H1 (cell line): ENCODE measurements at regions not wholly inside any gene's neighbourhood (a gene's known extent, or its start where the extent isn't known, plus 50 kb on each side); places are given as distances from the start of the nearest gene placed in this dataset.

ENCODE experiments used
- CTCF ChIA-PET: fragments of 300-600 bp; sonication (Branson Sonifier 250); formaldehyde crosslinking; loops from one replicate; lab custom pipeline; 2021; ENCODE audit not compliant: partially characterized antibody; lab: Charles Lee
- POLR2A ChIA-PET: fragments of 300-600 bp; sonication (Branson Sonifier 250); formaldehyde crosslinking; loops from one replicate; lab custom pipeline; 2021; ENCODE audit warnings: inconsistent platforms; ENCODE audit not compliant: partially characterized antibody; lab: Charles Lee
- DNase-seq, 2 experiments: peaks; one replicate each; pipeline versions ENCODE4 v3.0.0 to v3.0.0-alpha.2; 2010 to 2022; ENCODE audit warnings: low spot score in 2 of 2, low read depth in 1 of 2, mixed read lengths in 1 of 2
- FAIRE-seq: peaks from 2 replicates; lab custom pipeline; 2011; peaks lifted over from hg19 to GRCh38; lab: Jason Lieb, UNC
- H2AFZ ChIP-seq: 2 replicates; pipeline ENCODE4 v1.8.1; 2012; ENCODE audit warnings: low read length, inconsistent platforms
- H2AK5ac ChIP-seq: 2 replicates; pipeline ENCODE4 v1.6.1; 2013; ENCODE audit warnings: low read depth, low read length
- H2BK120ac ChIP-seq: replicated peaks from 2 replicates; pipeline ENCODE3; 2013; ENCODE audit warnings: low read depth, low read length, inconsistent platforms
- H2BK12ac ChIP-seq: 2 replicates; pipeline ENCODE4 v1.6.1; 2013; ENCODE audit warnings: low read depth, low read length
- H2BK15ac ChIP-seq: 2 replicates; pipeline ENCODE4 v1.6.1; 2013; ENCODE audit warnings: low read length
- H2BK20ac ChIP-seq: 2 replicates; pipeline ENCODE4 v1.6.1; 2013; ENCODE audit warnings: low read length
- H2BK5ac ChIP-seq: 2 replicates; pipeline ENCODE4 v1.6.1; 2013; ENCODE audit warnings: low read depth, low read length
- H3K14ac ChIP-seq: 2 replicates; pipeline ENCODE4 v1.6.1; 2013; ENCODE audit warnings: inconsistent platforms; ENCODE audit not compliant: insufficient read length
- H3K18ac ChIP-seq: 2 replicates; pipeline ENCODE4 v1.6.1; 2013; ENCODE audit warnings: low read length; ENCODE audit errors: extremely low read depth
- H3K23ac ChIP-seq: 2 replicates; pipeline ENCODE4 v1.6.1; 2013; ENCODE audit warnings: inconsistent platforms; ENCODE audit not compliant: insufficient read length
- H3K23me2 ChIP-seq: 2 replicates; pipeline ENCODE4 v1.6.1; 2013; ENCODE audit warnings: low read depth, low read length
- H3K27ac ChIP-seq: 2 replicates; pipeline ENCODE4 v1.6.1; 2011; ENCODE audit warnings: low read depth, low read length, inconsistent platforms
- H3K27me3 ChIP-seq, 4 experiments: replicated peaks in 1 of 4; 1 replicate in 1 of 4; 2 replicates in 3 of 4; pipeline versions ENCODE4 v1.6.1 to v1.8.1; 2011 to 2013; ENCODE audit warnings: low read length in 3 of 4, mild to moderate bottlenecking in 3 of 4, inconsistent platforms in 2 of 4, mixed read lengths in 2 of 4, moderate library complexity in 1 of 4; ENCODE audit not compliant: control insufficient read depth in 3 of 4, insufficient read depth in 3 of 4; ENCODE audit errors: extremely low read depth in 1 of 4
- H3K36me3 ChIP-seq, 4 experiments: 2 replicates each; pipeline versions ENCODE4 v1.6.1 to v1.8.1; 2011 to 2013; ENCODE audit warnings: mild to moderate bottlenecking in 4 of 4, low read length in 3 of 4, moderate library complexity in 2 of 4, control low read depth in 1 of 4, inconsistent platforms in 1 of 4; ENCODE audit not compliant: insufficient read depth in 4 of 4, control insufficient read depth in 2 of 4
- H3K4ac ChIP-seq: replicated peaks from 2 replicates; pipeline ENCODE3; 2013; ENCODE audit warnings: low read length, low read depth, mixed read lengths, inconsistent platforms; ENCODE audit not compliant: insufficient read length
- H3K4me1 ChIP-seq, 4 experiments: replicated peaks in 1 of 4; 1 replicate in 1 of 4; 2 replicates in 3 of 4; pipeline versions ENCODE4 v1.6.1 to v1.8.1; 2011 to 2013; ENCODE audit warnings: low read length in 3 of 4, inconsistent platforms in 2 of 4, mixed read lengths in 1 of 4; ENCODE audit not compliant: insufficient read depth in 4 of 4, control insufficient read depth in 3 of 4
- H3K4me2 ChIP-seq, 2 experiments: 2 replicates each; pipeline versions ENCODE4 v1.6.1 to v1.8.1; 2011 to 2013; ENCODE audit warnings: low read depth in 2 of 2, low read length in 2 of 2, control low read depth in 1 of 2, inconsistent platforms in 1 of 2, mild to moderate bottlenecking in 1 of 2; ENCODE audit not compliant: insufficient read depth in 1 of 2
- H3K4me3 ChIP-seq, 4 experiments: fragments of 200-600, 300-600 bp in 1 of 4; sonication (generic), shearing (Covaris generic), sonication (Bioruptor Twin) in 1 of 4; 2 replicates each; pipeline versions ENCODE4 v1.5.1 to v1.8.1; 2011 to 2016; ENCODE audit warnings: low read length in 4 of 4, low read depth in 3 of 4, control low read depth in 2 of 4, inconsistent platforms in 2 of 4, mild to moderate bottlenecking in 2 of 4, mixed read lengths in 1 of 4, moderate library complexity in 1 of 4; ENCODE audit not compliant: insufficient read depth in 2 of 4; ENCODE audit errors: extremely low read depth in 1 of 4
- H3K56ac ChIP-seq: replicated peaks from 2 replicates; pipeline ENCODE3; 2013; ENCODE audit warnings: low read depth, mild to moderate bottlenecking, mixed read lengths, low read length, inconsistent platforms; ENCODE audit not compliant: insufficient read length
- H3K79me1 ChIP-seq: 2 replicates; pipeline ENCODE4 v1.6.1; 2013; ENCODE audit warnings: low read depth, low read length, control low read depth
- H3K79me2 ChIP-seq, 2 experiments: 2 replicates each; pipeline versions ENCODE4 v1.6.1 to v1.8.1; 2012 to 2013; ENCODE audit warnings: low read length in 2 of 2, mild to moderate bottlenecking in 2 of 2, inconsistent platforms in 1 of 2; ENCODE audit not compliant: insufficient read depth in 2 of 2, control insufficient read depth in 1 of 2
- H3K9ac ChIP-seq, 4 experiments: replicated peaks in 1 of 4; 1 replicate in 1 of 4; 2 replicates in 3 of 4; pipeline versions ENCODE4 v1.6.1 to v1.8.1; 2011 to 2013; ENCODE audit warnings: low read depth in 3 of 4, low read length in 3 of 4, control low read depth in 2 of 4, mild to moderate bottlenecking in 2 of 4, moderate library complexity in 2 of 4, inconsistent platforms in 1 of 4; ENCODE audit errors: extremely low read depth in 1 of 4
- H3K9me3 ChIP-seq, 2 experiments: 2 replicates each; pipeline versions ENCODE4 v1.6.1 to v1.8.1; 2012 to 2013; ENCODE audit warnings: mild to moderate bottlenecking in 2 of 2, moderate library complexity in 2 of 2, control low read depth in 1 of 2, inconsistent platforms in 1 of 2, low read depth in 1 of 2, low read length in 1 of 2, mixed read lengths in 1 of 2; ENCODE audit not compliant: insufficient read depth in 2 of 2
- H4K20me1 ChIP-seq, 2 experiments: replicated peaks in 1 of 2; 2 replicates each; pipeline versions ENCODE3 to v1.8.1; 2011 to 2013; ENCODE audit warnings: inconsistent platforms in 2 of 2, low read length in 2 of 2, mild to moderate bottlenecking in 1 of 2; ENCODE audit not compliant: insufficient read depth in 2 of 2, control insufficient read depth in 1 of 2
- H4K5ac ChIP-seq: 2 replicates; pipeline ENCODE4 v1.6.1; 2013; ENCODE audit warnings: low read length, low read depth, mixed read lengths, inconsistent platforms; ENCODE audit not compliant: insufficient read length
- H4K8ac ChIP-seq: 2 replicates; pipeline ENCODE4 v1.8.0; 2013; ENCODE audit warnings: mild to moderate bottlenecking, moderate library complexity, low read length, inconsistent platforms; ENCODE audit not compliant: insufficient read depth; ENCODE audit errors: extremely low read depth
- H4K91ac ChIP-seq: replicated peaks from 2 replicates; pipeline ENCODE3; 2013; ENCODE audit warnings: low read length, mixed read lengths, inconsistent platforms; ENCODE audit not compliant: insufficient read length
- BACH1 ChIP-seq: IDR thresholded peaks from 2 replicates; pipeline ENCODE4 v1.6.1; 2012; ENCODE audit warnings: low read length, improper control_type of control experiment
- CBX5 ChIP-seq: fragments of 300-800, 300-1000 bp; sonication (generic); IDR thresholded peaks from 2 replicates; pipeline ENCODE4 v1.7.1; 2016; ENCODE audit warnings: antibody characterized with exemption, low read length, low read depth
- CREB1 ChIP-seq: IDR thresholded peaks from 2 replicates; pipeline ENCODE4 v1.6.1; 2012; ENCODE audit warnings: inconsistent platforms
- CTBP2 ChIP-seq: IDR thresholded peaks from 2 replicates; pipeline ENCODE4 v1.7.0; 2011; ENCODE audit warnings: borderline replicate concordance, mild to moderate bottlenecking, moderate library complexity, mixed read lengths, low read length; ENCODE audit not compliant: insufficient read depth, insufficient read length
- EP300 ChIP-seq, 2 experiments: IDR thresholded peaks; 1 replicate in 1 of 2; 2 replicates in 1 of 2; pipeline ENCODE4 v1.6.1; 2011 to 2012; ENCODE audit warnings: low read depth in 2 of 2, low read length in 2 of 2, mild to moderate bottlenecking in 2 of 2, borderline replicate concordance in 1 of 2, inconsistent platforms in 1 of 2, moderate library complexity in 1 of 2
- HDAC6 ChIP-seq: IDR thresholded peaks from one replicate; pipeline ENCODE4 v1.7.1; 2012; ENCODE audit warnings: low read depth, mild to moderate bottlenecking, inconsistent platforms, low read length, moderate library complexity
- KDM1A ChIP-seq: fragments of 200-600, 300-600 bp; sonication (generic); IDR thresholded peaks from 2 replicates; pipeline ENCODE4 v1.7.1; 2016; ENCODE audit warnings: mild to moderate bottlenecking, low read length, borderline replicate concordance
- MAFK ChIP-seq: IDR thresholded peaks from 2 replicates; pipeline ENCODE4 v1.6.1; 2012; ENCODE audit warnings: low read depth, mild to moderate bottlenecking, improper control_type of control experiment, low read length
- NANOG ChIP-seq: IDR thresholded peaks from 2 replicates; pipeline ENCODE4 v1.6.1; 2011; ENCODE audit warnings: low read length, low read depth, mild to moderate bottlenecking, inconsistent platforms; ENCODE audit not compliant: insufficient read depth, poor library complexity, severe bottlenecking
- POLR2A ChIP-seq, 2 experiments: IDR thresholded peaks; 1 replicate in 1 of 2; 2 replicates in 1 of 2; pipeline ENCODE4 v1.6.1; 2011; ENCODE audit warnings: low read depth in 2 of 2, low read length in 2 of 2, mild to moderate bottlenecking in 2 of 2; ENCODE audit errors: control extremely low read depth in 1 of 2
- TEAD4 ChIP-seq: IDR thresholded peaks from 2 replicates; pipeline ENCODE4 v1.6.1; 2012; ENCODE audit warnings: low read depth, low read length, inconsistent platforms, mixed read lengths
- YY1 ChIP-seq: IDR thresholded peaks from 2 replicates; pipeline ENCODE4 v1.6.1; 2011; ENCODE audit warnings: low read depth, mild to moderate bottlenecking, low read length
- WGBS, 2 experiments: shearing (Covaris generic) in 1 of 2; methylation state at CpG; one replicate each; pipeline versions ENCODE4 v1.1.6 to v1.1.7; 2013 to 2015; ENCODE audit warnings: low lambda C conversion rate in 2 of 2, mixed read lengths in 2 of 2, inconsistent platforms in 1 of 2, low coverage in 1 of 2, missing lambda C conversion rate in 1 of 2; ENCODE audit not compliant: insufficient replicate concordance in 2 of 2, insufficient coverage in 1 of 2, insufficient read length in 1 of 2; ENCODE audit errors: extremely low coverage in 1 of 2, missing lambda C conversion rate in 1 of 2; 5-methylcytosine and 5-hydroxymethylcytosine counted together
- TF ChIP-seq, protein P1 (sequence below), 3 experiments: IDR thresholded peaks; 1 replicate in 2 of 3; 2 replicates in 1 of 3; pipeline versions ENCODE4 v1.5.1 to v1.6.1; 2011; ENCODE audit warnings: low read length in 3 of 3, mild to moderate bottlenecking in 3 of 3, inconsistent platforms in 2 of 3, low read depth in 1 of 3, moderate library complexity in 1 of 3; ENCODE audit not compliant: insufficient read depth in 1 of 3; ENCODE audit errors: control extremely low read depth in 1 of 3

DNA sequence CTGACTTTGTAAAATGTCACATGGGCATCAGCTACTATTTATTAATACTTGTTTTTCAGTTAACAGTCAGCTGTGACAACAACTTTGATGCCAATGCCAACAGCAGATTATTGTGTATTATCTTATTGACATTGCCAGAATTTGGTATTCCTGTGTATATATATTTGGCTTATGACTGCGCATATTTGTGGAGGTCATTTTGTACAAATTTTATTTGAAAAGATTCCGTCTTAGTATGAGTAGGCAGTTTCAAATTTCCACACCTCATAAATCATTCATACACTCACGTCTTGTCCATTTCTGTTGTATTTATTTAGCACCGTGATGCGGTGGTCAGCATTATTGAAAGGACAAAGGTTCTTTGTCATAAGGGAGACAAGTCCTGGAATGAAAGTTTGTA, 558.2 kb upstream of the NDST4 start:
- FAIRE-seq (no peak), DNase-seq (no peak)
- Histone ChIP-seq H3K18ac (no peak overlapping the region), H3K27ac (no peak overlapping the region), H2BK12ac (no peak overlapping the region), H3K36me3 (no peaks in the 10 kb centered on the region), H4K20me1 (no peaks in the 10 kb centered on the region), H3K56ac (no peak overlapping the region), H4K8ac (no peak overlapping the region), H3K4me2 (no peak overlapping the region), H3K4me1 (no peaks in the 10 kb centered on the region), H3K27me3 (no peaks in the 10 kb centered on the region), H2BK20ac (no peak overlapping the region), H2AFZ (no peak overlapping the region), H4K5ac (no peak overlapping the region), H2BK120ac (no peak overlapping the region), H3K14ac (no peak overlapping the region), H3K23me2 (no peaks in the 10 kb centered on the region), H3K4me3 (no peak overlapping the region), H4K91ac (no peak overlapping the region), H3K23ac (no peak overlapping the region), H2AK5ac (no peak overlapping the region), H3K9me3 (no peaks in the 10 kb centered on the region), H2BK15ac (no peak overlapping the region), H3K4ac (no peak overlapping the region), H3K79me2 (no peaks in the 10 kb centered on the region), H3K9ac (no peak overlapping the region), H2BK5ac (no peak overlapping the region), H3K79me1 (no peaks in the 10 kb centered on the region)
- ChIA-PET POLR2A (no interaction called here), CTCF (no interaction called here)
- WGBS, 2 experiments = 95% methylated on average over 5 of the region's 5 CpGs; no CpG with 5 or more reads in 1 of the 2 experiments
- no peak for TF ChIP-seq CREB1
- TF ChIP-seq CBX5 = no peak
- TF ChIP-seq HDAC6 = no peak
- TF ChIP-seq CTBP2 = no peak
- no peak for TF ChIP-seq NANOG
- no peak for TF ChIP-seq POLR2A (IDR thresholded peaks at IDR 0.05; ENCODE audit: control extremely low read depth in 1 of 2, low read depth in 2 of 2, low read length in 2 of 2)
- no peak for TF ChIP-seq MAFK
- TF ChIP-seq KDM1A = no peak
- TF ChIP-seq, protein P1, sequence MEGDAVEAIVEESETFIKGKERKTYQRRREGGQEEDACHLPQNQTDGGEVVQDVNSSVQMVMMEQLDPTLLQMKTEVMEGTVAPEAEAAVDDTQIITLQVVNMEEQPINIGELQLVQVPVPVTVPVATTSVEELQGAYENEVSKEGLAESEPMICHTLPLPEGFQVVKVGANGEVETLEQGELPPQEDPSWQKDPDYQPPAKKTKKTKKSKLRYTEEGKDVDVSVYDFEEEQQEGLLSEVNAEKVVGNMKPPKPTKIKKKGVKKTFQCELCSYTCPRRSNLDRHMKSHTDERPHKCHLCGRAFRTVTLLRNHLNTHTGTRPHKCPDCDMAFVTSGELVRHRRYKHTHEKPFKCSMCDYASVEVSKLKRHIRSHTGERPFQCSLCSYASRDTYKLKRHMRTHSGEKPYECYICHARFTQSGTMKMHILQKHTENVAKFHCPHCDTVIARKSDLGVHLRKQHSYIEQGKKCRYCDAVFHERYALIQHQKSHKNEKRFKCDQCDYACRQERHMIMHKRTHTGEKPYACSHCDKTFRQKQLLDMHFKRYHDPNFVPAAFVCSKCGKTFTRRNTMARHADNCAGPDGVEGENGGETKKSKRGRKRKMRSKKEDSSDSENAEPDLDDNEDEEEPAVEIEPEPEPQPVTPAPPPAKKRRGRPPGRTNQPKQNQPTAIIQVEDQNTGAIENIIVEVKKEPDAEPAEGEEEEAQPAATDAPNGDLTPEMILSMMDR (IDR thresholded peaks at IDR 0.05; ENCODE audit: control extremely low read depth in 1 of 3, insufficient read depth in 1 of 3, low read depth in 1 of 3, low read length in 3 of 3) = no peak
- no peak for TF ChIP-seq TEAD4
- TF ChIP-seq EP300 (IDR thresholded peaks at IDR 0.05; ENCODE audit: borderline replicate concordance in 1 of 2, low read depth in 2 of 2, low read length in 2 of 2) = no peak
- TF ChIP-seq YY1 = no peak
- TF ChIP-seq BACH1 = no peak
